DND-41 (cell line): ENCODE measurements at regions not wholly inside any gene's neighbourhood (a gene's known extent, or its start where the extent isn't known, plus 50 kb on each side); places are given as distances from the start of the nearest gene placed in this dataset.

Experiments used
- CTCF ChIP-seq: IDR thresholded peaks from 2 replicates; pipeline ENCODE4 v1.5.1; 2012; ENCODE audit warnings: borderline replicate concordance, low read length, moderate library complexity, mild to moderate bottlenecking; ENCODE audit not compliant: poor library complexity, severe bottlenecking; ENCODE audit errors: extremely low read depth
- EZH2 ChIP-seq: IDR thresholded peaks from 3 replicates; pipeline ENCODE4 v1.6.1; 2012; ENCODE audit warnings: borderline replicate concordance, low read depth, mild to moderate bottlenecking, moderate library complexity, low read length, inconsistent platforms; ENCODE audit not compliant: severe bottlenecking

- TF ChIP-seq CTCF (no peak), EZH2 (no peak)
Observed at GRCh38 chr10:3294919-3295581, 122.5 kb upstream of the PITRM1 start.
